ENCODE measurements at regions not wholly inside any gene's neighbourhood (a gene's known extent, or its start where the extent isn't known, plus 50 kb on each side); places are given as distances from the start of the nearest gene placed in this dataset.

DNA sequence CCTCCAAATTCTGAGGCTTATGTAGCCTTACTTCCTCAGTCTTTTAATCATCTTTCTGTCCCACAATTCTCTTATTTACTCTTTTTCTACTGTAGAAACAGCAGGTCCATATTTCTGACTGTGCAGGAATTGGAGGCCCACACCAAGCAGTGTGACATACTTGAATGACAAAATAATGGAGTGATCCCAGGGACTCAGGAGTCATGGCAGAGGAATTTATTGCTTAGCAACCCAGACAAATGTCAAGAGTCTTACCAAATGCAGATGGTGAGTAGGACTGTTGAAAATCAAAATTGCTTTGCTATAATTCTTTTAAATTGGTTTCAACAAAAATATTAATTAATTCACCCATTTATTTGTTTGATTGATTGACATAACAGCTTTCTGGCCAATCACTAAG lies 59.9 kb downstream of the HTR1B start:
- Histone ChIP-seq H3K27me3 (ENCODE audit: insufficient read depth, poor library complexity, severe bottlenecking) (no peaks in the 10 kb centered on the region), H3K9me3 (ENCODE audit: severe bottlenecking) (peaks cover 2% of the 10 kb centered on the region), H3K4me3 (ENCODE audit: severe bottlenecking) (no peak overlapping the region), H3K4me1 (ENCODE audit: insufficient read depth, poor library complexity, severe bottlenecking) (no peaks in the 10 kb centered on the region), H3K36me3 (ENCODE audit: low read depth) (no peaks in the 10 kb centered on the region), H3K27ac (ENCODE audit: poor library complexity, severe bottlenecking) (no peak overlapping the region)
- TF ChIP-seq, protein P1, sequence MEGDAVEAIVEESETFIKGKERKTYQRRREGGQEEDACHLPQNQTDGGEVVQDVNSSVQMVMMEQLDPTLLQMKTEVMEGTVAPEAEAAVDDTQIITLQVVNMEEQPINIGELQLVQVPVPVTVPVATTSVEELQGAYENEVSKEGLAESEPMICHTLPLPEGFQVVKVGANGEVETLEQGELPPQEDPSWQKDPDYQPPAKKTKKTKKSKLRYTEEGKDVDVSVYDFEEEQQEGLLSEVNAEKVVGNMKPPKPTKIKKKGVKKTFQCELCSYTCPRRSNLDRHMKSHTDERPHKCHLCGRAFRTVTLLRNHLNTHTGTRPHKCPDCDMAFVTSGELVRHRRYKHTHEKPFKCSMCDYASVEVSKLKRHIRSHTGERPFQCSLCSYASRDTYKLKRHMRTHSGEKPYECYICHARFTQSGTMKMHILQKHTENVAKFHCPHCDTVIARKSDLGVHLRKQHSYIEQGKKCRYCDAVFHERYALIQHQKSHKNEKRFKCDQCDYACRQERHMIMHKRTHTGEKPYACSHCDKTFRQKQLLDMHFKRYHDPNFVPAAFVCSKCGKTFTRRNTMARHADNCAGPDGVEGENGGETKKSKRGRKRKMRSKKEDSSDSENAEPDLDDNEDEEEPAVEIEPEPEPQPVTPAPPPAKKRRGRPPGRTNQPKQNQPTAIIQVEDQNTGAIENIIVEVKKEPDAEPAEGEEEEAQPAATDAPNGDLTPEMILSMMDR (IDR thresholded peaks at IDR 0.05; ENCODE audit: poor library complexity, severe bottlenecking): no peak
- 0 out of 3 replicates have a peak, but pooled peaks have one; percentile 40 for ATAC-seq (ENCODE audit: low read depth)
- no peak for DNase-seq (ENCODE audit: low spot score)

DNA sequence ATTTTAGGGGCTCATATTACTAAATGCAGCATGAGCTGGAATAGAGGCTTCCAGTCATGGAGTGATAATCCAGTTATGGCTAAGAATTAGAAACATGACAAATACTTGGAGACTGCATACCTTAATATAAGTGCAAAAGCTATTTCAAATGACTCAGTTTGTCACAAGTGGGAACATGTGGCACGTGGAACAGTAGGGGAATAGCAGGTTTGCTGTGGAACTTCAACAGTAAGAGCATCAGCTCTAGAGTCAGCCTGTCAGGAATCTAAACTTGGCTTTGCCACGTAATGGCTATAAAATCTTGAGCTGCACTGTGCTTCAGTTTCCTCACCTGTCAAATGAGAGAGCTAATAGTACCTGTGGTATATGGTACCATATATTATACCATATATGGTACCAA lies 62.1 kb downstream of the HTR1B start:
- Histone ChIP-seq H3K9me3 (ENCODE audit: severe bottlenecking) (no peaks in the 10 kb centered on the region), H3K4me1 (ENCODE audit: insufficient read depth, poor library complexity, severe bottlenecking) (no peaks in the 10 kb centered on the region), H3K27ac (ENCODE audit: poor library complexity, severe bottlenecking) (no peak overlapping the region), H3K36me3 (ENCODE audit: low read depth) (no peaks in the 10 kb centered on the region), H3K27me3 (ENCODE audit: insufficient read depth, poor library complexity, severe bottlenecking) (no peaks in the 10 kb centered on the region), H3K4me3 (ENCODE audit: severe bottlenecking) (no peak overlapping the region)
- DNase-seq (ENCODE audit: low spot score) (no peak), ATAC-seq (ENCODE audit: low read depth) (no peak)
- TF ChIP-seq, protein P1 (IDR thresholded peaks at IDR 0.05; ENCODE audit: poor library complexity, severe bottlenecking): no peak

DNA sequence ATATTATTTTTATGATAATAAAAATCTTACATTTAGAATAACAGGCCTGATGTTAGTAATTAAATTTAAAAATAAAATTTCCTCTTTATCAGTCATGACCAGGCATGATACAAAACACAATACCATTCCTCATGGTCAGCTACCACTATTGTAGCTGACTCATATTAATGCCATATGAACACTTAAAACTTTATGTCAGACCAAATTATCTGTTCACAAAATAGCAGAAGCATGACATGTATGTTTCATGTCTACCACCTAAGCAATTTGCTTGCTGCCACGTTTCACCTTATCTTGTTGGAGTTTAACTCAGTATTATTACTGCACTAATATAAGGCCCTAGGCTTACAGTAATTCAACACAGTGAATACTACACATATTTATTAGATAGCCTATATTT lies 65.7 kb downstream of the HTR1B start:
- no peak for DNase-seq (ENCODE audit: low spot score)
- TF ChIP-seq, protein P1 (IDR thresholded peaks at IDR 0.05; ENCODE audit: poor library complexity, severe bottlenecking): no peak
- H3K36me3 ChIP-seq (ENCODE audit: low read depth): no peaks in the 10 kb centered on the region
- ATAC-seq (ENCODE audit: low read depth): no peak
- H3K9me3 ChIP-seq (ENCODE audit: severe bottlenecking): no peaks in the 10 kb centered on the region
- H3K27ac ChIP-seq (ENCODE audit: poor library complexity, severe bottlenecking): no peak overlapping the region
- H3K4me3 ChIP-seq (ENCODE audit: severe bottlenecking): no peak overlapping the region
- no peaks in the 10 kb centered on the region for H3K27me3 ChIP-seq (ENCODE audit: insufficient read depth, poor library complexity, severe bottlenecking)
- no peaks in the 10 kb centered on the region for H3K4me1 ChIP-seq (ENCODE audit: insufficient read depth, poor library complexity, severe bottlenecking)

DNA sequence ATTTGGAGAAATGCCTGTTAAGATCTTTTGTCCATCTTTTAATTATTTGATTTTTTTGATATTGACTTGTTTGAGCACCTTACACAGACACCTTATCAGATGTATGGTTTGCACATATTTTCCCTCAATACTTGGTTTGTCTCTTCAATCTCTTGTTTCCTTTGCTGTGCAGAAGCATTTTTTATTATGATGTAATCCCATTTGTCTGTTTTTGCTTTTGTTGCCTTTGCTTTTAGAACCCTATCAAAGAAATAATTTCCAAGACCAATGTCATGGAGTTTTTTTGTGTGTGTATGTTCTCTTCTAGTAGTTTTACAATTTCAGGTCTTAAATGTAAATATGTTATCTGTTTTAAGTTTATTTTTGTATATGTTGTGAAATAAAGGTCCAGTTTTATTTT lies 73.9 kb downstream of the HTR1B start:
- Histone ChIP-seq H3K27ac (ENCODE audit: poor library complexity, severe bottlenecking) (no peak overlapping the region), H3K36me3 (ENCODE audit: low read depth) (no peaks in the 10 kb centered on the region), H3K27me3 (ENCODE audit: insufficient read depth, poor library complexity, severe bottlenecking) (no peaks in the 10 kb centered on the region), H3K4me3 (ENCODE audit: severe bottlenecking) (no peak overlapping the region), H3K4me1 (ENCODE audit: insufficient read depth, poor library complexity, severe bottlenecking) (no peaks in the 10 kb centered on the region), H3K9me3 (ENCODE audit: severe bottlenecking) (no peaks in the 10 kb centered on the region)
- TF ChIP-seq, protein P1 (IDR thresholded peaks at IDR 0.05; ENCODE audit: poor library complexity, severe bottlenecking): no peak
- ATAC-seq (ENCODE audit: low read depth): no peak
- no peak for DNase-seq (ENCODE audit: low spot score)

DNA sequence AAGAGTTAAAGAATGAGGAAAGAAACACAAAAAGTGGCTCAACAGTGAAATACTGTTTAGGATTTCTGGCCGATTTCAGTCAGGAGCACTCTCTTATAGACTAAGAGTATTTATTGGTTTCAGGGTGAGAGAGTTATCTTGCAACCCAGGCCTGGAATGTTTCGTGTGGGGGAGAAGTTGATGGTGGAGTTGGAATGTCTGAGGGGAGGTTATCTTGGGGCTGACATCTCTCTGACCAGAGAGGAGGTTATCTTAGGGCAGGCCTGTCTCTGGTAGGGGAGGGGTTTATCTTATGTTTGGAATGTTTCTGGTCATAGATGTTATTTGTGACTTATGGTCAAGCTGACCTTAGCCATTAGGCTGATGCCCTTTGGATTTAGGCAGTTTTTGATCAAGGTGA lies 80.3 kb downstream of the HTR1B start:
- H3K36me3 ChIP-seq (ENCODE audit: low read depth): no peaks in the 10 kb centered on the region
- no peaks in the 10 kb centered on the region for H3K4me1 ChIP-seq (ENCODE audit: insufficient read depth, poor library complexity, severe bottlenecking)
- no peak overlapping the region for H3K27ac ChIP-seq (ENCODE audit: poor library complexity, severe bottlenecking)
- no peaks in the 10 kb centered on the region for H3K27me3 ChIP-seq (ENCODE audit: insufficient read depth, poor library complexity, severe bottlenecking)
- TF ChIP-seq, protein P1 (IDR thresholded peaks at IDR 0.05; ENCODE audit: poor library complexity, severe bottlenecking): no peak
- H3K9me3 ChIP-seq (ENCODE audit: severe bottlenecking): peaks cover 1% of the 10 kb centered on the region
- no peak overlapping the region for H3K4me3 ChIP-seq (ENCODE audit: severe bottlenecking)
- DNase-seq (ENCODE audit: low spot score): no peak
- ATAC-seq (ENCODE audit: low read depth): no peak

Data from RWPE2 (cell line).